ENCODE measurements at regions not wholly inside any gene's neighbourhood (a gene's known extent, or its start where the extent isn't known, plus 50 kb on each side); places are given as distances from the start of the nearest gene placed in this dataset.

- POLR2A ChIA-PET, result no interaction called here
- DNase-seq (ENCODE audit: extremely low spot score), result no peak
- CTCF ChIA-PET, result interaction anchor here (1.0 kb wide), 1 partner anchor 9 kb away, joined by 4 read pairs; no protein-coding TSS in a partner anchor
- no peak for TF ChIP-seq CTCF (IDR thresholded peaks at IDR 0.05; ENCODE audit: control extremely low read depth, extremely low read depth, low read depth, missing control alignments)
Measured at GRCh38 chr2:40579247-40579646, 127.4 kb upstream of the SLC8A1 start.

- no peak for DNase-seq (ENCODE audit: extremely low spot score)
- TF ChIP-seq CTCF (IDR thresholded peaks at IDR 0.05; ENCODE audit: control extremely low read depth, extremely low read depth, low read depth, missing control alignments), result no peak
- ChIA-PET POLR2A (no interaction called here), CTCF (interaction anchor here (0.8 kb wide), 1 partner anchor 29 kb away, joined by 3 read pairs; no protein-coding TSS in a partner anchor)
Measured at GRCh38 chr2:40584432-40584831, 132.5 kb upstream of the SLC8A1 start.

- CTCF ChIA-PET, result interaction anchor here (1.2 to 1.5 kb wide), 4 partner anchors 11 to 37 kb away, joined by 3 to 4 read pairs (median 3); no protein-coding TSS in a partner anchor
- no peak for TF ChIP-seq CTCF (IDR thresholded peaks at IDR 0.05; ENCODE audit: control extremely low read depth, extremely low read depth, low read depth, missing control alignments)
Measured at GRCh38 chr2:40591774-40592173, 139.9 kb upstream of the SLC8A1 start.

GRCh38 chr2:40592218-40592617 lies 140.3 kb upstream of the SLC8A1 start:
- no peak for TF ChIP-seq CTCF (IDR thresholded peaks at IDR 0.05; ENCODE audit: control extremely low read depth, extremely low read depth, low read depth, missing control alignments)
- POLR2A ChIA-PET, result no interaction called here
- DNase-seq (ENCODE audit: extremely low spot score), result no peak
- CTCF ChIA-PET, result interaction anchor here (1.3 to 1.5 kb wide), 3 partner anchors 11 to 37 kb away, joined by 3 read pairs; no protein-coding TSS in a partner anchor

More at GRCh38 chr2:40591774-40592173, 139.9 kb upstream of the SLC8A1 start:
- no peak for DNase-seq (ENCODE audit: extremely low spot score)
- POLR2A ChIA-PET, result no interaction called here

GRCh38 chr2:40606862-40607261 lies 155.0 kb upstream of the SLC8A1 start:
- ChIA-PET CTCF (no interaction called here), POLR2A (no interaction called here)
- no peak for DNase-seq (ENCODE audit: extremely low spot score)
- TF ChIP-seq CTCF (IDR thresholded peaks at IDR 0.05; ENCODE audit: control extremely low read depth, extremely low read depth, low read depth, missing control alignments), result no peak

- ChIA-PET POLR2A (no interaction called here), CTCF (interaction anchor here (1.2 kb wide), 1 partner anchor 64 kb away, joined by 3 read pairs; no protein-coding TSS in a partner anchor)
- no peak for TF ChIP-seq CTCF (IDR thresholded peaks at IDR 0.05; ENCODE audit: control extremely low read depth, extremely low read depth, low read depth, missing control alignments)
- no peak for DNase-seq (ENCODE audit: extremely low spot score)
Measured at GRCh38 chr2:40611196-40611595, 159.3 kb upstream of the SLC8A1 start.

Measured in GM10248 (cell line).